Natural killer cell (primary cell): ENCODE measurements at regions not wholly inside any gene's neighbourhood (a gene's known extent, or its start where the extent isn't known, plus 50 kb on each side); places are given as distances from the start of the nearest gene placed in this dataset.

Source experiments
- ATAC-seq, 3 donors: fragments of 150-1000 bp in 2 of 3; fragments of 200-7000 bp in 1 of 3; cut with Tn5 transposase; 1 replicate in 1 of 3; 2 replicates in 2 of 3; pipeline ENCODE4 v1.10.0; 2021; ENCODE audit warnings: mild to moderate bottlenecking in 2 of 3, moderate library complexity in 2 of 3
- DNase-seq, 2 donors: peaks; one replicate each; pipeline versions ENCODE4 v3.0.0 to v3.0.0-alpha.2; 2013 to 2021; ENCODE audit warnings: mixed read lengths in 1 of 2
- H3K27ac ChIP-seq: one replicate; pipeline ENCODE4 v1.5.1; 2013; ENCODE audit warnings: mild to moderate bottlenecking, low read length
- H3K27me3 ChIP-seq: one replicate; pipeline ENCODE4 v1.6.1; 2013; ENCODE audit warnings: low read length; ENCODE audit not compliant: control insufficient read depth, insufficient read depth
- H3K36me3 ChIP-seq: one replicate; pipeline ENCODE4 v1.6.1; 2013; ENCODE audit warnings: low read length; ENCODE audit not compliant: control insufficient read depth, insufficient read depth
- H3K4me1 ChIP-seq: one replicate; pipeline ENCODE4 v1.6.1; 2013; ENCODE audit warnings: low read length; ENCODE audit not compliant: control insufficient read depth, insufficient read depth
- H3K4me3 ChIP-seq: one replicate; pipeline ENCODE4 v1.5.1; 2013; ENCODE audit warnings: low read length
- H3K9me3 ChIP-seq: one replicate; pipeline ENCODE4 v1.6.1; 2013; ENCODE audit warnings: low read length; ENCODE audit not compliant: control insufficient read depth, insufficient read depth
- H3K27ac Mint-ChIP-seq, 2 donors: one replicate each; pipeline ENCODE4 v1.8.0; 2022; ENCODE audit warnings: mild to moderate bottlenecking in 2 of 2, mixed read lengths in 2 of 2, moderate library complexity in 1 of 2
- H3K27me3 Mint-ChIP-seq, 2 donors: one replicate each; pipeline ENCODE4 v1.8.0; 2022; ENCODE audit warnings: low read depth in 2 of 2, mixed read lengths in 2 of 2
- H3K36me3 Mint-ChIP-seq: one replicate; pipeline ENCODE4 v1.8.0; 2022; ENCODE audit warnings: mixed read lengths
- H3K4me1 Mint-ChIP-seq, 2 donors: one replicate each; pipeline ENCODE4 v1.8.0; 2022; ENCODE audit warnings: mixed read lengths in 2 of 2
- H3K4me3 Mint-ChIP-seq: one replicate; pipeline ENCODE4 v1.8.0; 2022; ENCODE audit warnings: mild to moderate bottlenecking, moderate library complexity, mixed read lengths
- H3K9me3 Mint-ChIP-seq, 2 donors: one replicate each; pipeline ENCODE4 v1.8.0; 2022; ENCODE audit warnings: mixed read lengths in 2 of 2
- WGBS: methylation state at CpG from one replicate; pipeline ENCODE4 v1.1.7; 2013; ENCODE audit warnings: missing lambda C conversion rate; ENCODE audit not compliant: insufficient coverage; 5-methylcytosine and 5-hydroxymethylcytosine counted together
- intact Hi-C: fragments of 100-400 bp; cut with micrococcal nuclease; formaldehyde crosslinking; loops from one replicate; pipeline ENCODE4 v1.14.2; 2022
- TF ChIP-seq, protein P1 (sequence below): fragments of 200-600 bp; IDR thresholded peaks from one replicate; pipeline ENCODE4 v1.8.0; 2022; ENCODE audit warnings: antibody characterized with exemption

DNA sequence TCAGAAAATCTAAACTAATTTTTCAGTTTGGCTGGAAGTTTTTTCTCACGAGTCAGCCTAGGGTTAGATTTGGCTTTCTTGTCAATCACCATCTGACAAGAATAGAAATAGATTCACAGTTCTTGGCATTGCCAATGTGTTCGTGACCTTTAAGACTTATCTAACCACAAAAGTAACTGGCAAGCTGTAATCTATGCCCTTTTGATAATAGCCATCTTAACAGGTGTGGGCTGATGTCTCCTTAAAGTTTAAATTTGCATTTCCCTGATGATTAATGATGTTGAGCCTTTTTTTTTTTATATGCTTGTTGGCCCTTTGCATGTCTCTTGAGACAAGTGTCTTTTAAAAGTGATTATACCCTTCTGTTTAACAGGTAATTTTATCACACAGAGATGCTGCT, 460.3 kb upstream of the PRKX start:
- Mint-ChIP-seq H3K36me3 (no peaks in the 10 kb centered on the region), H3K4me3 (no peak overlapping the region), H3K27me3 (no peaks in the 10 kb centered on the region), H3K4me1 (no peaks in the 10 kb centered on the region), H3K27ac (no peak overlapping the region), H3K9me3 (peaks cover 0 to 4% of the 10 kb centered on the region in 2 donors)
- Histone ChIP-seq H3K4me3 (no peak overlapping the region), H3K27me3 (no peaks in the 10 kb centered on the region), H3K9me3 (no peaks in the 10 kb centered on the region), H3K36me3 (no peaks in the 10 kb centered on the region), H3K4me1 (no peaks in the 10 kb centered on the region), H3K27ac (no peak overlapping the region)
- intact Hi-C loops, result no loop called here
- no peak for DNase-seq
- no peak for ATAC-seq
- WGBS, result 67% methylated on average over 1 of the region's 2 CpGs
- TF ChIP-seq, protein P1, sequence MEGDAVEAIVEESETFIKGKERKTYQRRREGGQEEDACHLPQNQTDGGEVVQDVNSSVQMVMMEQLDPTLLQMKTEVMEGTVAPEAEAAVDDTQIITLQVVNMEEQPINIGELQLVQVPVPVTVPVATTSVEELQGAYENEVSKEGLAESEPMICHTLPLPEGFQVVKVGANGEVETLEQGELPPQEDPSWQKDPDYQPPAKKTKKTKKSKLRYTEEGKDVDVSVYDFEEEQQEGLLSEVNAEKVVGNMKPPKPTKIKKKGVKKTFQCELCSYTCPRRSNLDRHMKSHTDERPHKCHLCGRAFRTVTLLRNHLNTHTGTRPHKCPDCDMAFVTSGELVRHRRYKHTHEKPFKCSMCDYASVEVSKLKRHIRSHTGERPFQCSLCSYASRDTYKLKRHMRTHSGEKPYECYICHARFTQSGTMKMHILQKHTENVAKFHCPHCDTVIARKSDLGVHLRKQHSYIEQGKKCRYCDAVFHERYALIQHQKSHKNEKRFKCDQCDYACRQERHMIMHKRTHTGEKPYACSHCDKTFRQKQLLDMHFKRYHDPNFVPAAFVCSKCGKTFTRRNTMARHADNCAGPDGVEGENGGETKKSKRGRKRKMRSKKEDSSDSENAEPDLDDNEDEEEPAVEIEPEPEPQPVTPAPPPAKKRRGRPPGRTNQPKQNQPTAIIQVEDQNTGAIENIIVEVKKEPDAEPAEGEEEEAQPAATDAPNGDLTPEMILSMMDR, result no peak

DNA sequence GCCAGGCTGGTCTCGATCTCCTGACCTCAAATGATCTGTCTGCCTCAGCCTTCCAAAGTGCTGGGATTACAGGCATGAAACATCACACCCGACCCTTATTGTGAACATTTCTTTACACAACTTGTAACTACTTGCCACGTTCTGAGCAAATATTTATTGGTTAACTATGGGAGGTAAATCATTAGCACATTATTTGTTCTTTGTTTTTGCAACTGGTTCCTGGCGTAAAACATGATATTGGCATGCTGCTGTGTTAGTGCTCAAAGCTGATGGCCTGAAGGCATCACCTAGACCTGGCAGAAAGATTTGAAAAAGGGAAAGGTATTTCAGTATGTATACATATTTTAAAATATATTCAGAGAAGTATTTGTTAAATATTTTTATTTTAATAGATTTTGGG, 438.3 kb upstream of the PRKX start:
- ATAC-seq (no peak), DNase-seq (no peak)
- Mint-ChIP-seq H3K27ac (no peak overlapping the region), H3K36me3 (no peaks in the 10 kb centered on the region), H3K27me3 (no peaks in the 10 kb centered on the region), H3K4me1 (no peaks in the 10 kb centered on the region), H3K9me3 (peaks cover 6 to 9% of the 10 kb centered on the region in 2 donors), H3K4me3 (no peak overlapping the region)
- H3K4me3 ChIP-seq, result no peak overlapping the region
- no peaks in the 10 kb centered on the region for H3K27me3 ChIP-seq
- no peaks in the 10 kb centered on the region for H3K9me3 ChIP-seq
- H3K27ac ChIP-seq, result no peak overlapping the region
- intact Hi-C loops, result no loop called here
- no peaks in the 10 kb centered on the region for H3K36me3 ChIP-seq
- 90% methylated on average over 2 of the region's 4 CpGs for WGBS
- TF ChIP-seq, protein P1, result no peak
- no peaks in the 10 kb centered on the region for H3K4me1 ChIP-seq

- H3K36me3 ChIP-seq, result no peaks in the 10 kb centered on the region
- H3K36me3 Mint-ChIP-seq, result no peaks in the 10 kb centered on the region
- no peak for DNase-seq
- H3K27ac ChIP-seq, result no peak overlapping the region
- H3K4me3 Mint-ChIP-seq, result no peak overlapping the region
- intact Hi-C loops, result no loop called here
- TF ChIP-seq, protein P1, result no peak
- H3K27me3 Mint-ChIP-seq, result no peaks in the 10 kb centered on the region
- no peak for ATAC-seq
- no peaks in the 10 kb centered on the region for H3K27me3 ChIP-seq
- H3K4me3 ChIP-seq, result no peak overlapping the region
- WGBS, result 86% methylated on average over 1 of the region's 1 CpG
- peaks cover 6 to 12% of the 10 kb centered on the region in 2 donors for H3K9me3 Mint-ChIP-seq
- H3K9me3 ChIP-seq, result no peaks in the 10 kb centered on the region
- no peaks in the 10 kb centered on the region for H3K4me1 Mint-ChIP-seq
- H3K4me1 ChIP-seq, result no peaks in the 10 kb centered on the region
- H3K27ac Mint-ChIP-seq, result no peak overlapping the region
These were observed 436.8 kb upstream of the PRKX start for GRCh38 chrX:4150259-4150658.

DNA sequence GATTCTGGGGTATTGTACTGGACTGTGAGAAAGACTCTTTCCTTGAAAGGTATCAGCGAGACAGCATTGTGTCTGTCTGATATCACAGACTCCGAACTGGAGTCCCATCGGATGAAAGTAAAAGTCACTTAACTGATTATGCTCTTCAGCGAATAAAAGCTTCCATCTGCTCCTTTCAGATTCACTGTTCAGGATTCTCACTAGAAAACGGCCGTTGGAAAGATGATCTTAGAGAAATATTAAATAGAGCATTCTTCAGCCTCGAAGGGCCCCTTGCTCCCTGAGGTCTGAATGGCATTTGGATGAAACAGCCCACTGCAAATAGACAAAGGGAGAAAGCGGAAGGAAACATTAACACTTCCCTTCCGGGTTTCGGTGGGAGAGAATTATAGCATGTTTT, 416.2 kb upstream of the PRKX start:
- H3K36me3 Mint-ChIP-seq, result no peaks in the 10 kb centered on the region
- H3K4me3 ChIP-seq, result no peak overlapping the region
- H3K4me3 Mint-ChIP-seq, result no peak overlapping the region
- H3K27me3 Mint-ChIP-seq, result no peaks in the 10 kb centered on the region
- no peaks in the 10 kb centered on the region for H3K36me3 ChIP-seq
- H3K27ac ChIP-seq, result no peak overlapping the region
- no peaks in the 10 kb centered on the region for H3K27me3 ChIP-seq
- H3K9me3 Mint-ChIP-seq, result peaks cover 3 to 5% of the 10 kb centered on the region in 2 donors
- ATAC-seq (no peak), DNase-seq (no peak)
- no peaks in the 10 kb centered on the region for H3K4me1 Mint-ChIP-seq
- intact Hi-C loops, result no loop called here
- no peaks in the 10 kb centered on the region for H3K4me1 ChIP-seq
- no peaks in the 10 kb centered on the region for H3K9me3 ChIP-seq
- H3K27ac Mint-ChIP-seq, result no peak overlapping the region
- TF ChIP-seq, protein P1, result no peak
- WGBS, result 49% methylated on average over 3 of the region's 10 CpGs
